ENCODE measurements at regions not wholly inside any gene's neighbourhood (a gene's known extent, or its start where the extent isn't known, plus 50 kb on each side); places are given as distances from the start of the nearest gene placed in this dataset.
"Not testable (repeated sequence)": the region's sequence is repeated elsewhere in the genome, so short reads cannot be mapped to it uniquely, and the experiment has no call there.

DNA sequence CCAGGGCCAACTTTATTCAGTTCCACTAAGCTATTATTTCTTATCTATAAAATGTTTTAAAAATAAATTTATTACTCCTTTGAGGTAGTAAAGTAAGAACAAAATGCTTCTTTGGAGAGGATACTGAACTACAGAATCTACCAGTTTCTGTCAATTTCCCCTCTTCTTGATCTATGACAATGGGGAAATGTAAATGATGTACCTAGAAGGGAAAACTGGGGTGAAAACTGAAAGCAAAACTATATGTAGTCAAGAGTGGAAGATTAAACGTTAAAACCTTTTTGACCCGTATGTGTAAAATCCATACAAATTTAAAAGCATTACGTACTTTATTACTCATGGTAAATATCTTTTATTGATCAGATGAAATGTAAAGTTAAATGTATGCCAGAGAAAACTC lies 1287.8 kb upstream of the TMEFF2 start:
- DNase-seq = no peak

DNA sequence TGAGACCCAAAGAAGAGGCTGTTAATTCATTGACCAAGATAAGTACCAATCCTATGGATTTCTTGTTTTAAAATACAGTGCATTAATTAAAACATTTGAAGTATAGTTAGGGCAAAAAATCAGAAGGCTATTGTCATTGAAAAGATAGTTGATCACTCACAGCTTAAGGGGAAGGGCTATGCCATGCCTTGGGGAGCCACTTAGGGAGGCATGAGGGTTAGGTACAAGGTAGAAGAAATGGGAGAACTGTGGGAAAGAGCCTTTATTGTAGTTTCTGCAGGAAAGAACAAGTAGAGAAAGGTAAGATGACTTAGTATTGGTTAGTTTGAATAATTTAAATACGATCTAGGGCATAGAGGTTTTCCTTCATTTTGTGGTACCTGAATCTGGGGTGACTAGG lies 1285.5 kb upstream of the TMEFF2 start:
- no peak for DNase-seq

DNA sequence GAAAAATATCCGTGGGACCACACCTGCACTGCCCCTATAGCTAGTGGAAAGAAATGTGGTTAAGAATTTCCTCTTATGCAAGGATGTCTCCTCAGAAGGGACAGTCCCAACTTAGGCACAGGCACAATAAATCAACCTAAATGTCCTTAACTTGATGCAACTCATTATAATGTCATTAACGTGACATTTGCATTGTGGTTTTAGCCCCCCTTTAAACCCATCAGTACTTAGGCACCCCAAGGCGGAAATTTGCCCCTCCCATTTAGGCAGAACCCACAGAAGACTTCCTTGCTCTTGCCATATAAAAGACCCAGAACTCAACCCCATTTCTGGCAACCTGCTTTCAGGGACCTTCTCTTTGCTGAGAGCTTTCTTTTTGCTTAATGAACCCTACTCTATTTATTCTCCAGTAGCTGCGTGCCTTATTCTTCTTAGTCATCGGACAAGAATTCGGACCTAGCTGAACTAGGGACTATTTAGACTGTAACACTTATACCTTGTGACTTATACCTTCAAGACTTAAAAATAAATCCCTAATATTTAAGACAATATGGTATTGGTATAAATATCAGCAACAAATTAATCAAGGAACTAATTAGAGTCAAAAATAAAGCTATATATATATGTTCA lies 1281.6 kb upstream of the TMEFF2 start:
- no peak for DNase-seq

DNA sequence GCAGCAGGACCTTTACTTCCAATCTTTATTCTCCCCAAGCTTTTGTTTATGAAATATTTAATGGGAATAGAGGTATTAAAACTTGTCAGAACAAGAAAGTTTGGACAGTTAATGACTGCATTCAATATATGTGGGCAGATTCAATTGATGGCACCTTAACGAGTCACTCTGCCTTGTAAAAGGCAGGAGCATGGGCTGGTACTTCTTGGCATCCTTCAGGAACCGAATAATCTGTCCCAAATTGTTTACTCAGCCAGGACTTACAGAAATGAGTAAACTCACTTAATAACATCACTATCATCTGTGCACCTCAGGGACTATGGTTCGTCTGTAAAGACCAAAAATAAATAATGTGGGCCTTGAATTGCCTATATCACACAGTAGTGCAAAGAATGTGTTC lies 1280.3 kb upstream of the TMEFF2 start:
- no peak for DNase-seq

DNA sequence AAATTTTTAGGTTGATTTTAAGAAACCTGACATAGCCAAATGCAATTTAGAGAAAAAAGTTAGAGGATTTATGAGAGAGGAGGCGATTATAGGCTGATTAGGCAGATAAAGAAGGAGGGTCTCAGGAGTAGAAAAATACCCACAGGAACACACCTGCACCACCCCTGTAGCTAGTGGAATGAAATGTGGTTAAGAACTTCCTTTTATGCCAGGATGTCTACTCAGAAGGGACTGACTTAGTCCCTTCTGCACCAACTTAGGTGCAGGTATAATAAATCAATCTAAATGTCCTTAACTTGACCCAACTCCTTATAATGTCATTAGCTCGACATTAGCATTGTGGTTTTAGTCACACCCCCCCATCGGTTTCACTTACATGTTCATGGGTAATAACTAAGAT lies 1274.5 kb upstream of the TMEFF2 start:
- no peak for DNase-seq

DNA sequence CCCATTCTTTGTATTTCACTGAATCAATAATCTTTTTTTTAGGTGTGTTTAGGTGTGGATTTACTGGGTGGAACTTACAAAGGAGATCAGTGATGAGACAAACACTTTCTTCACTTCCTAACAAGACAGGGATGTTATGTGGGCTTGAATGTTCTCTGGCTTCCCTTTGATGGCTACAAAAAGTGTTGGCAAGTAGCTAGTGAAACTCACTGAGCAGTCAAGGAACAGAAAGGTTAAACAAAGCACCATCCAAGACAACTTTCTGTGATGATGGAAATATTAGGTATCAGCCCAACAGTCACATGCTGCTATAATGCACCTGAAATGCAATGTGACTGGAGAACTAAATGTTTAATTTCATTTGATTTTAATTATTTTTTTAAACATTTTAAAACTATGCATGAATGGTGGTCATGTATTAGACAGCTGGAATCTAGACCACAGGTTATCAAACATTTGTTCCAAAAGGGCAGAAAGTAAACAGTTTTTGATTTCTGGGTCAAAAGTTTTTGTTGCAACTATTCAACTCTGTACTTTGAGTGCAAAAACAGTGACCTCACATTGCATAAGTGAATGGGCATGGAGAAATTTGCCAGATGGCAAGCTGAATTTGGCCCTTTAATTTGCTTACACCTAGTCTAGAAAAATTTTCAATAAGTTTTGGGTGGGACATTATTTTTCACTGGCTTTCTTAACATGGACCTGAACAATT lies 1272.7 kb upstream of the TMEFF2 start:
- no peak for DNase-seq

DNA sequence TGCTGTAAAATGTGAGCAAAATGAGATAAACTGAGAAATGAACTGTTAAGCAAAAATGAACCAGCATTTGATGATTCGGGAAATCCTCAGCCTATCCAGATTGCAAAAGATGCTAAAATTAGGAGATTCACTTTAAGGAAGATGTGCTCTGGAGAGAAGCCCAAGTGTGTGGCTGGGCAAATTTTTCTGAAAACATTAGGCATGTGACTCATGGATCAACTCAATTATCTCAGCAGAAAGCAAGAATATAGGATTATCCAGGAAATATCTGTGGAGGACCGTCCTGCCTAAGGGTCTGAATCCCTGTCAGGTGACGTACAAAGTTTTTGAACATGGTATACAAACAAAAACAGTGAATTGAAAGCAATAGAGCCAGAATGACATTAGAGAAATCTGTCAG lies 1268.3 kb upstream of the TMEFF2 start:
- no peak for DNase-seq

DNA sequence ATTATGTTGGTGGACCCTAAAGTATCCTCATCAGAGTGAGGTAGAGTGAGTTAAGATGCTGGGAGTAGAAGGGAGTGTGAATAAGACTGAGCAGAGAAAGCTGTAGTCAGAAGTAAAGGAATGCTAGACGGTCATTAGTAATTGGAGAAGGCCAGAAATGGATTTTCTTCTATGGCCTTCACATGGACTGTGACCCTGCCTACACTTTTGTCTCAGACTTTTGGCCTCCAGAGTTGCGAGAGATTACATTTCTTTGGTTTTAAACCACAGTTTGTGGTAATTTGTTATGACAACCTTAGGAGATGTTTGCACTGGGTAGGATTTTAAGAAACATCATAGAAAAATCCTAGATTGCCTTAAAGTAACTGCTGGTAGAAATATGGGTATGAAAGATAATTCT lies 1267.7 kb upstream of the TMEFF2 start:
- no peak for DNase-seq

DNA sequence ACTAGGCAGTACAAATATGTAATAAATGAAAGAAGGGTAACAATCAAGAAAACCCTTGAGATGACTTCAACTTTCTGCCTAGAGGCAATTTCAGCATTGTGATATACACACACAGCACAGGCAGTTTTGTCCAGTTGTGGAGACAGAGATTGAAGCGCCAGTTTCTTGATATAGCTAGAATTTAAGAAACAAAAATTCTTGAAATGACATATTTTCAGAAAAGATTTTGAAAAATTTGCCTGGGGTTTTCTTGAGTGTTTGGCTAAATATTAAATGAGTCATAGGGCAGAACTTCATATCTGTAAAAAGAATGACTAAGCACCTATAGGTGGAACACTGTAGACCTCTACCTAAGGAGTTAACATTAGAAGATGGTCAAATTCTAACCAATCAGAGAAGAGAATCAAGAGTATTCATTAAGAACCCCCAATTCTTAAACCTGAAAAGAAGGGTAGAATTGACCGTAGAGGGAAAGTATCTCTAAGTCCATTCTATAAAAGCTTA lies 1266.8 kb upstream of the TMEFF2 start:
- no peak for DNase-seq

DNA sequence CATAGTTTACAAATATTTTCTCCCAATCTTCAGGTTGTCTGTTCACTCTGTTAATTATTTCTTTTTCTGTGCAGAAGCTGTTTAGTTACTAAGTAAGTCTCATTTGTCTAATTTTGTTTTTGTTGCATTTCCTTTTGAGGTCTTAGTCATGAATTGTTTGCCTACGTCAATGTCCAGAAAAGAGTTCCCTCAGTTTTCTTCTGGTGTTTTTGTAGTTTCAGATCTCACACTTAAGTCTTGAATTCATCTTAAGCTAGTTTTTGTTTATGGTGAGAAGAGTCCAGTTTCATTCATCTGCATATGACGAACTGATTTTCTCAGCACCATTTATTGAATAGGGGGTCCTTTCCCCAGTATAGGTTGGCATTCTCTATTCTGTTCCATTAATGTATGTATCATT lies 1252.2 kb upstream of the TMEFF2 start:
- DNase-seq = no peak

DNA sequence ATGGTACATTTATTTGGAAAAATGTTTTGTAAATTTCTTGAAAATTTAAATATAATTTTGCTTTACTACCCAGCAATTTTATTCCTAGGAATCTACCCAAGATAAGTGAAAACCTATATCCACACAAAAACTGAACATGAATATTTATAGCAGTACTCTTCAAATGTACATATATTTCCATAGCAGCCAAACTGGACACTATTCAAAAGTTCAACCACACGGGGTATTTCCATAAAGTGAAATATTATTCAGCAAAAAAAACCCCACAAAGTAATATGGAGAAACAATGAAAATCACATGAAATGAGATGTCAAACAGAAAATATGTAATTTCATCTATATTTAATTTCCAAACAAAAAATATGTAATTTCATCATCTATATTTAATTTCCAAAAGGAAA lies 1247.6 kb upstream of the TMEFF2 start:
- no peak for DNase-seq

DNA sequence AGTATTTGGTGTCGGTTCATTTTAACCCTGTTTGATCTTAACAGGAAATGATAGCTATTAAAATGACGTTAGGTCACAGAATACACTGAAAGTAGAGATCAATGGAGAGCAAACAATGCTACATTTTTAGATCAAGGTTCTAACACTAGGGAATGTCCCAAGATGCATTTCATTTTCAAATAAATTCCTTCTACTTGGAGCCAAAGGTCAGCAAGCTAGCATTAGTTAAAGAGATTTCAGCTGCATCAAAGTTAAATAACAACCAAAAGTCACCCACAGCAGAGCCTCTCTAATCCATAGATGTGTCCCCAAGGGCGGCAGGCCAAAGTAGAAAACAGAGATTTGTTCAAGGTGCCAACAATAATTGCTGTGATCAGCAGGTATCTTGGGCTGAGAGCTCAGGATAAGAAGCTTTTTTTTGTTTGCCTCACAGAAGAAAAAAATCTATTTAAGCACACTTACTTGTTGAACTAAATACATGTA lies 1233.6 kb upstream of the TMEFF2 start:
- no peak for DNase-seq

DNA sequence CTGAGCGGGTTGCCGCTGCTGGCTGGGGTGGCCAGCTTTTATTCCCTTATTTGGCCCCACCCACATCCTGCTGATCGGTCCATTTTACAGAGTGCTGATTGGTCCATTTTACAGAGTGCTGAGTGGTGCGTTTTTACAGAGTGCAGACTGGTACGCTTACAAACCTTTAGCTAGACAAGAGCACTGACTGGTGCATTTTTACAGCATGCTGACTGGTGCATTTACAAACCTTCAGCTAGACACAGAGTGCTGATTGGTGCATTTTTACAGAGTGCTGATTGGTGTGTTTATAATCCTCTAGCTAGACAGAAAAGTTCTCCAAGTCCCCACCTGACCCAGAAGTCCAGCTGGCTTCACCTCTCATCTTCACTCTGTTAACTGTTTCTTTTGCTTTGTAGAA lies 1217.6 kb upstream of the TMEFF2 start:
- not testable (repeated sequence) for DNase-seq

DNA sequence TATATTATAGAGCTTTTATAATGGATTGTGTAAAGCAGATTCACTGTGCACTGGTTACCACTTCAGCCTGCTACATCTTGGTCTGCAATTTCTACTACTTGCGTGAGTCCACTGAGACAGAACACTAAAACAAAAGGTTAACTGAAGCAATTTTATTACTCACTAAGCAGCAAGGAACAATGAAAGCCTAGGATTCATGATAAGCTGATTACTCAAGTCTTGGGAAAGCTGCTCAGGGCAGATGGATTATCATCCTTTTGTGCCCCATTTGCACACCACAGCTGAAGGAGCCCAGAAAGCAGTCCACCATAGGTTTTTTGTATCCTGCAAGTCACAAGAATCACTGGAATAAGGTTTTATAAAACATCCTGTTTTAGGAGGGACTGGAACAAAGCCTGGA lies 1215.2 kb upstream of the TMEFF2 start:
- no peak for DNase-seq

DNA sequence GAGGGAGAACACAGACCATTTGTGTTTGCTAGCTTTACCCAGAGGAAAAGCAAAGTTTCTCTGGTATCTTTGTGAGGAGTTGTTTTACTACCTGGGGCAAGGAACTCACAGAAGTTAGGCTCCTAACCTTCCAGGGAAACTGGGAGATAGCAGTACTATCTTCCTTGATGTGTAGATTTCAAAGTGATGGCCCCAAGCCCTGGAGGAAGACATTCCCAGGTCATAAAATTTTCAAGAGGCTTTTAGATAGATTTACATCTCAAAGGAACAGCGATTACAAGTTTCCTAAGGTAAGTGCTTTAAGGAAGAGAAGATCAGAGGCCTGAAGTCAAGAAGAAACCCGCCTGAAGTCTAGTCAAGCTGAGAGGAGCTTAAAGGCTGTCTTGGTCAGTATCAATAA lies 1187.8 kb upstream of the TMEFF2 start:
- no peak for DNase-seq

DNA sequence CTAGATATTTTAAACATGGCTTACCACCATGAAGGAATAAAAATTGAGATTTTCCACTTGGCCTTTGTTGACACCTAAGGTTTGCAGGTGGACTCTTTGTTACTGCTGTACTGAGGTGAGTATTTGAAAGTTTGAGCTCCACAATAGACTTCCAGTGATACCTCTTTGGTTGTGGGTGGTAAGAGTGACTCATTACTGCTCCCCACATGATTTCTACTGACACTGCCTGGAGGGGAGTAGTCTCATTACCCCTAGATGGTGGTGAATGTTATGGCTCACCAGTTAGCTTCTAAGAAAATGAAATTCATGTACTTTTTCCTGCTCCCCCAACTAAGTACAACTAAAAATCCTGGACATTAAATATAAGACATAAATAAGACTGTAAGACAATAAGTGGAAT lies 1183.1 kb upstream of the TMEFF2 start:
- DNase-seq = no peak

DNA sequence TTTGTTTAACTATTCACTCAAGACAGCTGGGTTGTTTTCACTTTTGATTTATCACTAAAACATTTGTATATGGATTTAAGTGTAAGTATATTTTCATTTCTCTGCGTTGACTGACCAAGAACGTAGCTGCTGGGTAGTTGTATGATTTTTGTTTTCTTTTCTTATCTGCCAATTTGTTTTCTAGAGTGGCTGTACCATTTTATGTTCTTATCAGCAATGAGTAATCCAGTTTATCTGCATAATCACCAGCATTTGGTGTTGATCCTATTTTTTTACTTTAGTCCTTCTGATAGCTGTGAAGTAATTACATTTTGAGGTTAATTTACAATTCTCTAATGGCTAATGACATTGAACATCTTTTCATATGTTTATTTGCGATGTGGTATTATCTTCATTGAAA lies 1178.4 kb upstream of the TMEFF2 start:
- no peak for DNase-seq

DNA sequence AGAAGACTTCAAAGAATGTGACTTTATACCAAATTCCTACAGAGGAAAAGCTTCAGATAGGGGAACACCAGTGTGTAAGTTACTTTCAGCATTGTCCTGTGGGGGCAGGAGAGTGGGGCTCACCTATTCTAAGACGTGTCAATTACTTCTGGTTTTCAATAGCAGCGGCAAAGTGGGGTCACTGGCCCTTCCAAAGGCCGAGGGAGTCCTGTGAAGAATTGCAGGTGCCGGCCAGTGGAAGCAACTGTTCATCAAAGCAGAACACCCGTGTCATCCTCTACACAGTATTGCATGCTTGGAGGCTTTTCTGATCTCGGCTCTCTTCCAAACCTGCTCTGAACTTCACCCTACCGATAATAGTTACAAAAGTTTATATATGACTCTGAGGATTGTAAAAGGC lies 1176.5 kb upstream of the TMEFF2 start:
- DNase-seq = no peak

DNA sequence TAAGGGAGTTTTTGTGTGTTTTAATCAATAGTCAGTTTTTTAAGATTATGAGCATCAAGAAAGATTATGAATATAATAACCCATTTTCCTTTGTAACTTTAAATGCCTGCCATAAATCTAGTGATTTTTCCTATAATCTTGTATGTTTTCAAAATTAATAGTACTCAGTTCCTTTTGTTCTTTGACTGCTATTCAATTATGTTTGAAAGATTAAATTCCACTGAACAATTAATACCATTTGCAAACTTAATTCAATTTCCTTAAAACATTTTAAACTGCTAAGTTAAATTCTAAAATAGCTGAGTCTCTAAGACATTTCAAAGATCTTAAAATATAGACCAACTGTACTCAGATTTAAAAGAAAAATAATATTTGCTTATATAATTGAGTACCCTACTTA lies 1173.9 kb upstream of the TMEFF2 start:
- no peak for DNase-seq

DNA sequence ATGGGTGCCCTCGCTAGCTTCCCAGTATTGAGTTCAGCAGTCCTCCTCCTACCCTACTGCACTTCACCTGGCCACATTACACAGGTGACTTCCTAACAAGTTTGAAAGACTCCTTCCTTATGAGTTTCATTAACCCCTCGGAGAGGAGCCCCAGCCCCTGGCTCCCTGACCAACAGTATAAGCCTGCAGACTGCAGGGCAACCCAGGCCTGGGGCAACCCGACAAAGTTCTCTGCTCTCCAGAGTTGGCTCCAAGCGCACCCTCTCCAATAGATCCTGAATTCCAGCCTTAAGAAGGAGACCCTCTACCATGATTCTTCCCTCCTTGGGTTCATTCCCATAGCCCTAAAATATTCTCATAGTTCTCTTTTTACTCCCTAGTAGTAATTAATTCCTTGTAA lies 1162.8 kb upstream of the TMEFF2 start:
- DNase-seq = no peak

DNA sequence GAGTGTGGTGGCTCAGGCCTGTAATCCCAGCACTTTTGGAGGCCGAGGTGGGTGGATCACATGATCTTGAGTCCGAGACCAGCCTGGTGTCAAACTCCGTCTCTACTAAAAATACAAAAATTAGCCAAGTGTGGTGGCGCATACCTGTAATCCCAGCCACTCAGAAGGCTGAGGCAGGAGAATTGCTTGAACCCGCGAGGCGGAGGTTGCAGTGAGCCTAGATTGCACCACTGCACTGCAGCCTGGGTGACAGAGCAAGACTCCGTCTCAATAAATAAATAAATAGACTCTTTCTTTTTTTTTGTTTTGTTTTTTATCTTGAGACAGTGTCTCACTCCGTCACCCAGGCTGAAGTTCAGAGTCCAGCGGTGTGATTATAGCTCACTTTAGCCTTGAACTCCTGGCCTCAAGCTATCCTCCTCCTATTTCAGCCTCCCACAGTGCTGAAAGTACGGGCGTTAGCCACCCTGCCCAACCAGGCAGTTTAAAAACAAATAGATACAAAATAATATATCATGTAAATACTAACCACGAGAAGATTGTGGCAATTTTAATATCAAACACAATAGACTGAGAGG lies 1158.0 kb upstream of the TMEFF2 start:
- not testable (repeated sequence) for DNase-seq

DNA sequence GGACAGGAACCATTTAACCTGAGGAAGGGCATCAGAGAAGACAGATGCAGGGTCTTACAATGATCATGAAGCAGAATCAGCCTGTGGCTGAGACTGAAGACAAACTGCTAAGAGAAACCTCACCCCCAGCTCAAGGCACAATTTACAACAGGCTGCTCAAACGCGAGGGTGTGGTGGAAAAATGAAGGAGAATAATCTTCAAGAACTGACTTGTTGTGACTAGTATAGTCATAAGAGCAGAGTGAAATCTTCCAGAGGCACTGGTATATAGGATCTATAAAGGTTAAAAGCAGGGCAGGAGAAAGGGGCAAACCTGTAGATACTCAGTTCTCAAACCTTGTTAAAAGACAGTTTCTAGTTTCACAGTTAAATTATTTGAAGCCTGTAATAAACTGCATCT lies 1155.8 kb upstream of the TMEFF2 start:
- DNase-seq = no peak

DNA sequence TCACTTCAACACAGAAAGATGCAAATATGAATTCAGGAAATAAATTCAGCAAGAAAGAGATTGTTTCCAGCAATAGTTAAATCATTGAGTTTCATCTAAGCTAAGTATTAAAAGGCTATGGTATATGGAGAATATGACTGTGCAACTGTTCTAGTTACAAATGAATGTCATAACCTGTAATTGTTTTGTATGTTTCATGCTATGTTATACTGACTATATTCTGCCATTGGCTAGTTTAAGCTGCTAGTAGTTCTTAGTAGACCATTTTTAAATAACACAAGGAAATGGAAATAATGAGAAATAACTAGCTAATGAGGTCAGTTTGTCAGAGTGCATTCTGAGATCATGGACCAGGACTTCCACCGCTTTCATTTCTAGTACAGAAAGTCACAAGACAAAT lies 1154.9 kb upstream of the TMEFF2 start:
- DNase-seq = no peak

DNA sequence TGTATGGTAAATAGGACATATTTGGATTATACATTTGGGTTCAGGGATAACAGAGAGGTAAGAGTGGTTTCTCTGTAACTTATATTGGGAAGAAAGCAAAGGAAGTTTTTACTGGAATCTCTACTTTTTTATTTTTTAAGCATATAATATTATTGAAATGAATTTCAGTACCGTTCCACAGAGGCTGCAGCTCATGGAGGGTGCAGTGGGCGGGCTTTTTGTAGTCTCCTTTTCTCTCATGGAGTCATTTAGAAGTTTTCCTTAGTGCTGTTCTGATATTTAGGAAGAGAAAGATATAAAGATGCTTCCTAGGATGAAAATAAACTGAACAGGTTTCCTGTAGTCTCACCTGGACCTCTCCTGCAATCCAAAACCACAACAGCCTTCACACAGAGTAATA lies 1153.3 kb upstream of the TMEFF2 start:
- no peak for DNase-seq
